Duodenal mucosa (tissue), 2 donors: ENCODE measurements at regions not wholly inside any gene's neighbourhood (a gene's known extent, or its start where the extent isn't known, plus 50 kb on each side); places are given as distances from the start of the nearest gene placed in this dataset.
"Not testable (repeated sequence)": the region's sequence is repeated elsewhere in the genome, so short reads cannot be mapped to it uniquely, and the experiment has no call there.

Source experiments
- H3K27ac ChIP-seq: one replicate; pipeline ENCODE4 v1.7.0; 2013; ENCODE audit warnings: low read depth, low read length
- H3K27me3 ChIP-seq, 2 donors: one replicate each; pipeline ENCODE4 v1.7.0; 2013; ENCODE audit warnings: low read length in 2 of 2, control low read depth in 1 of 2; ENCODE audit not compliant: insufficient read depth in 2 of 2, control insufficient read depth in 1 of 2
- H3K36me3 ChIP-seq, 2 donors: one replicate each; pipeline ENCODE4 v1.7.0; 2013; ENCODE audit warnings: low read length in 2 of 2, control low read depth in 1 of 2; ENCODE audit not compliant: insufficient read depth in 2 of 2, control insufficient read depth in 1 of 2
- H3K4me1 ChIP-seq, 2 donors: one replicate each; pipeline ENCODE4 v1.7.0; 2013; ENCODE audit warnings: low read length in 2 of 2, control low read depth in 1 of 2; ENCODE audit not compliant: insufficient read depth in 2 of 2, control insufficient read depth in 1 of 2
- H3K4me3 ChIP-seq, 2 donors: one replicate each; pipeline ENCODE4 v1.7.0; 2013; ENCODE audit warnings: low read length in 2 of 2, low read depth in 1 of 2
- H3K9ac ChIP-seq, 2 donors: one replicate each; pipeline ENCODE4 v1.7.0; 2013; ENCODE audit warnings: low read length in 2 of 2, low read depth in 1 of 2
- H3K9me3 ChIP-seq, 2 donors: one replicate each; pipeline ENCODE4 v1.7.0; 2013; ENCODE audit warnings: low read length in 2 of 2, control low read depth in 1 of 2; ENCODE audit not compliant: control insufficient read depth in 1 of 2

DNA sequence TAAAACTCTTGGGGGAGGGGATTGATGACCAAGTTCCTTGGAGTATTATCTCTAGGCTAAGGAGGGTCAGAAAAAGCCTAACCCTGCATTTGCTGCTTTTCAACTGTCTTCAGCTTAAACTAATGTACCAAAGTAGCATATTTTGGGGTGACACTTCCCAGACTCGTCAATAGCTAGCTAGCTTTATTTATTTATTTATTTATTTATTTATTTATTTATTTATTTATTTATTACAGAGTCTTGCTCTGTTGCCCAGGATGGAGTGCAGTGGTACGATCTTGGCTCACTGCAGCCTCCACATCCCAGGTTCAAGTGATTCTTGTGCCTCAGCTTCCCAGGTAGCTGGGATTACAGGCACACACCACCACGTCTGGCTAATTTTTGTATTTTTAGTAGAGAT, 257.1 kb downstream of the S1PR1 start:
- H3K27ac ChIP-seq, H3K4me3 ChIP-seq, H3K27me3 ChIP-seq, H3K4me1 ChIP-seq, H3K9ac ChIP-seq, H3K9me3 ChIP-seq, H3K36me3 ChIP-seq: not testable (repeated sequence)

GRCh38 chr1:101496109-101496508, 259.3 kb downstream of the S1PR1 start:
- H3K4me1 ChIP-seq = no peaks in the 10 kb centered on the region
- H3K4me3 ChIP-seq = no peak overlapping the region
- H3K27ac ChIP-seq = no peak overlapping the region
- no peaks in the 10 kb centered on the region for H3K36me3 ChIP-seq
- H3K9ac ChIP-seq = no peak overlapping the region
- H3K27me3 ChIP-seq = no peaks in the 10 kb centered on the region
- H3K9me3 ChIP-seq = no peaks in the 10 kb centered on the region

GRCh38 chr1:101497881-101498559, 261.2 kb downstream of the S1PR1 start:
- no peaks in the 10 kb centered on the region for H3K27me3 ChIP-seq
- H3K9me3 ChIP-seq = no peaks in the 10 kb centered on the region
- no peaks in the 10 kb centered on the region for H3K4me1 ChIP-seq
- no peak overlapping the region for H3K4me3 ChIP-seq
- no peak overlapping the region for H3K9ac ChIP-seq
- no peak overlapping the region for H3K27ac ChIP-seq
- H3K36me3 ChIP-seq = no peaks in the 10 kb centered on the region

DNA sequence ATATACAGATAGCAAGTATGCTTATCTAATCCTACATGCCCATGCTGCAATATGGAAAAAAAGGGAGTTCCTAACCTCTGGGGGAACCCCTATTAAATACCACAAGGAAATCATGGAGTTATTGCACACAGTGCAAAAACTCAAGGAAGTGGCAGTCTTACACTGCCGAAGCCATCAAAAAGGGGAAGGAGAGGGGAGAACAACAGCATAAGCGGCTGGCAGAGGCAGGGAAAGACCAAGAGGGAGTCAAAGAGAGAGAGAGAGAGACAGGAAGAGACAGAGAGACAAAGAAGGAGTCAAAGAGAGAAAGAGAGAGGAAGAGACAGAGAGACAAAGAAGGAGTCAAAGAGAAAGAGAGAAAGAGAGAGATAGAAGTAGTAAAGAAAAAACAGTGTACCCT, 267.3 kb downstream of the S1PR1 start:
- not testable (repeated sequence) for H3K4me3 ChIP-seq, H3K27ac ChIP-seq, H3K36me3 ChIP-seq, H3K4me1 ChIP-seq, H3K9me3 ChIP-seq, H3K27me3 ChIP-seq, H3K9ac ChIP-seq

GRCh38 chr1:101505240-101505639, 268.4 kb downstream of the S1PR1 start:
- not testable (repeated sequence) for H3K9me3 ChIP-seq

GRCh38 chr1:101506541-101507164, 269.8 kb downstream of the S1PR1 start:
- Histone ChIP-seq H3K27ac (no peak overlapping the region), H3K36me3 (no peaks in the 10 kb centered on the region), H3K9ac (no peak overlapping the region), H3K4me3 (no peak overlapping the region), H3K27me3 (no peaks in the 10 kb centered on the region), H3K4me1 (peaks cover 0 to 7% of the 10 kb centered on the region in 2 donors), H3K9me3 (no peaks in the 10 kb centered on the region)

More at GRCh38 chr1:101505240-101505639, 268.4 kb downstream of the S1PR1 start:
- not testable (repeated sequence) for H3K9ac ChIP-seq, H3K4me3 ChIP-seq, H3K27ac ChIP-seq, H3K36me3 ChIP-seq, H3K27me3 ChIP-seq, H3K4me1 ChIP-seq

DNA sequence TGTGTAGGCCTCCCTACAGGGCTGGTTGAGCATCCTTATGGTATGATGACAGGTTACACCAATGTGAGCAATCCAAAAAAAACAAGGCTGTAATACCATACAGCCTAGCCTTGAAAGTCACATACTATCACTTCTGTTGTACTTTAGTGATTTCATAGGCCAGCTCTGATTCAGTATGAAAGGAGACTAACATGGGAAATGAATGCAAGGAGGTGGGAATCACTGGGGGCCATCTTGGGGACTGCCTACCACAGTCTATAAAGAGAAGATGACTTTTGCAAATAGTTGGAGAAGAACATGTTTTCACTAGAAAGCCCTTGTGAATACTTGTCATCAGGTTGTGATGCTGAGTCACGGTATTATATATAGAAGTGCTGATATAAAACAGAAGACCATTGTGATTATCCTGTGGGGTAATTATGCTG, 270.7 kb downstream of the S1PR1 start:
- Histone ChIP-seq H3K4me3 (no peak overlapping the region), H3K4me1 (peaks cover 0 to 10% of the 10 kb centered on the region in 2 donors), H3K27me3 (no peaks in the 10 kb centered on the region)

DNA sequence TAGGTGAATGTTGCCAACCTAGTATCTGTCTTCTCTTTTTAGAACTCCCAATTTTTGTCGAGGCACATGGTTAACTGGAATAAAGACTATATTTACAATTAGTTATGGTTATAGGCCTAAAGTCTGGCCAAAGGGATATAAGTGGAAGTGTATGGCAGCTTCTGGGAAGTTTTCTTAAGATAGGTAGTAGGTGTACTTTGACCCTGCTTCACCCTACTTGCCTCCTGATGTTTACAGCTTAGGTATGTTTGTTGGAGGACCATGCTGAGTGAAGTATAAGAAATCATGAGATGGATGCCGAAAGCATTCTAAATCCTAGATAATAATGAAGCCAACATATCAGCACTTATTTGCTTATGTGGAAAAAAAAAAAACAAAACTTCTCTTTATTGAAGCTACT, 272.1 kb downstream of the S1PR1 start:
- Histone ChIP-seq H3K27ac (no peak overlapping the region), H3K9me3 (no peaks in the 10 kb centered on the region), H3K9ac (no peak overlapping the region), H3K4me1 (peaks cover 0 to 10% of the 10 kb centered on the region in 2 donors), H3K4me3 (no peak overlapping the region), H3K36me3 (no peaks in the 10 kb centered on the region), H3K27me3 (no peaks in the 10 kb centered on the region)

More for the DNA sequence above, 270.7 kb downstream of the S1PR1 start:
- no peak overlapping the region for H3K9ac ChIP-seq
- H3K27ac ChIP-seq = no peak overlapping the region
- no peaks in the 10 kb centered on the region for H3K9me3 ChIP-seq
- H3K36me3 ChIP-seq = no peaks in the 10 kb centered on the region

- Histone ChIP-seq H3K4me1 (peaks cover 0 to 10% of the 10 kb centered on the region in 2 donors), H3K9ac (no peak overlapping the region), H3K27me3 (no peaks in the 10 kb centered on the region), H3K36me3 (no peaks in the 10 kb centered on the region), H3K27ac (no peak overlapping the region), H3K9me3 (no peaks in the 10 kb centered on the region), H3K4me3 (no peak overlapping the region)
Observed at GRCh38 chr1:101509370-101509769, 272.6 kb downstream of the S1PR1 start.

- H3K9ac ChIP-seq = no peak overlapping the region
- H3K4me1 ChIP-seq = peaks cover 0 to 10% of the 10 kb centered on the region in 2 donors
- no peak overlapping the region for H3K27ac ChIP-seq
- H3K9me3 ChIP-seq = no peaks in the 10 kb centered on the region
- H3K4me3 ChIP-seq = no peak overlapping the region
- H3K27me3 ChIP-seq = no peaks in the 10 kb centered on the region
- H3K36me3 ChIP-seq = no peaks in the 10 kb centered on the region
Observed at GRCh38 chr1:101511202-101511891, 274.5 kb downstream of the S1PR1 start.
